ENCODE measurements at regions not wholly inside any gene's neighbourhood (a gene's known extent, or its start where the extent isn't known, plus 50 kb on each side); places are given as distances from the start of the nearest gene placed in this dataset.

- no peak for TF ChIP-seq SUZ12 (IDR thresholded peaks at IDR 0.05; ENCODE audit: extremely low read depth, insufficient read depth, insufficient read length)
- TF ChIP-seq ZNF274 (IDR thresholded peaks at IDR 0.05; ENCODE audit: low read depth, low read length) = no peak
Observed at GRCh38 chr10:106255111-106255678, 909.3 kb downstream of the SORCS1 start.

Data from NT2/D1 (cell line).